GM13976 (cell line): ENCODE measurements at regions not wholly inside any gene's neighbourhood (a gene's known extent, or its start where the extent isn't known, plus 50 kb on each side); places are given as distances from the start of the nearest gene placed in this dataset.
"Not testable (repeated sequence)": the region's sequence is repeated elsewhere in the genome, so short reads cannot be mapped to it uniquely, and the experiment has no call there.

Experiments
- DNase-seq: peaks from one replicate; pipeline ENCODE4 v3.0.0; 2012; ENCODE audit warnings: low spot score
- in situ Hi-C: fragments of 300-500 bp; cut with MboI; formaldehyde crosslinking; loops from one replicate; pipeline ENCODE4 v1.12.0; 2022; ENCODE audit warnings: low sequenced_read_pairs, mixed read lengths, inconsistent platforms; ENCODE audit not compliant: unreplicated experiment
- TF ChIP-seq, protein P1 (sequence below): IDR thresholded peaks from 2 replicates; pipeline ENCODE4 v1.5.1; 2012; ENCODE audit warnings: borderline replicate concordance, mild to moderate bottlenecking; ENCODE audit not compliant: insufficient read depth; ENCODE audit errors: extremely low read depth, missing control alignments, control extremely low read depth

DNA sequence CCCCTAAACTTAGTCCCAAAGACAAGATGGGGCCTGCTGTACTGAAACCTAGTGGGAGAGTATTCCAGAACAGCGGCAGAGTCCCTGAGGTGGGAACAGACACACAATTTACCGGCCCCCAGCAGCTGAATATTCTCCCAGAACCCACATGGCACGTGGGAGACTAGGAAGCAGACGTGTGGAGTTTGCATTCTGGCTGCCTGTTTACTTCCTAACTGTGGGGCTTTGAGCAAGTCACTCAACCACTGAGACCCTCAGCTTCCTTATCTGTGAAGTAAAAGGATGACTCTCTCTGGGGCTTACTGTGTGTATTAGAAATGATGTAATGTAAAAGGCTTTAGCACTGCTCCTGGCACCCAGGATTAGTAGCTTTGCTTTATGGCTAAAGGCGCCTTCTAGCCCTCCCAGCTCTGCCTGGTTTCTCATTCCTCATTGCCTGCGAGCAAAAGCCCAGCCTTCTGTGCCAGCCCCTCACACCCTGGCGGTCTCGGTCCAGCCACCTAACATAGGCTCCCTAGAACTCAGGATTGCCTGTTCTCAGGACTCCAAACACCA is 353.1 kb downstream of the CDC5L start:
- DNase-seq = no peak
- in situ Hi-C loops = no loop called here

DNA sequence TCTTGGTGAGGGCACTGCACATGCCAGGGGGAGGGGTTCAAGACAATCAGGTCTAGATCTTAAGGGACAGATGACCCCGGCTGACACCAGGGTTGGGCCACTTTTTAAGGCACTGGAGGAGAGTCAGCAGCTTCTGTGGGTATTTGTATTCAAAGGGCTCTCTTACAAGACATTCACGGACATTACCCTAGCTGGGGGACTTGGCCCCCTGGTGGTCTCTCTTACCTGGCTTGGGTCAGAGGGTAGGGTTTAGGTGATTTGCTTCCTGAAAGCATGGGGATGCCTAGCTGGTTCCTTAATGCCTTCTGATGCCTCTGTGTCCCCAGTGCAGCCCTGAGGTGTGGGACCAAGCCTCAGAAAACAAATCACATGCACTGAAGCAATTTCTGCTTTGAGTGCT is 354.7 kb downstream of the CDC5L start:
- no peak for DNase-seq
- TF ChIP-seq, protein P1, sequence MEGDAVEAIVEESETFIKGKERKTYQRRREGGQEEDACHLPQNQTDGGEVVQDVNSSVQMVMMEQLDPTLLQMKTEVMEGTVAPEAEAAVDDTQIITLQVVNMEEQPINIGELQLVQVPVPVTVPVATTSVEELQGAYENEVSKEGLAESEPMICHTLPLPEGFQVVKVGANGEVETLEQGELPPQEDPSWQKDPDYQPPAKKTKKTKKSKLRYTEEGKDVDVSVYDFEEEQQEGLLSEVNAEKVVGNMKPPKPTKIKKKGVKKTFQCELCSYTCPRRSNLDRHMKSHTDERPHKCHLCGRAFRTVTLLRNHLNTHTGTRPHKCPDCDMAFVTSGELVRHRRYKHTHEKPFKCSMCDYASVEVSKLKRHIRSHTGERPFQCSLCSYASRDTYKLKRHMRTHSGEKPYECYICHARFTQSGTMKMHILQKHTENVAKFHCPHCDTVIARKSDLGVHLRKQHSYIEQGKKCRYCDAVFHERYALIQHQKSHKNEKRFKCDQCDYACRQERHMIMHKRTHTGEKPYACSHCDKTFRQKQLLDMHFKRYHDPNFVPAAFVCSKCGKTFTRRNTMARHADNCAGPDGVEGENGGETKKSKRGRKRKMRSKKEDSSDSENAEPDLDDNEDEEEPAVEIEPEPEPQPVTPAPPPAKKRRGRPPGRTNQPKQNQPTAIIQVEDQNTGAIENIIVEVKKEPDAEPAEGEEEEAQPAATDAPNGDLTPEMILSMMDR = no peak
- in situ Hi-C loops = no loop called here

More for the DNA sequence above, 353.1 kb downstream of the CDC5L start:
- TF ChIP-seq, protein P1 = no peak

GRCh38 chr6:44742828-44743372 is 355.4 kb downstream of the CDC5L start:
- TF ChIP-seq, protein P1 = no peak
- in situ Hi-C loops = no loop called here
- no peak for DNase-seq

DNA sequence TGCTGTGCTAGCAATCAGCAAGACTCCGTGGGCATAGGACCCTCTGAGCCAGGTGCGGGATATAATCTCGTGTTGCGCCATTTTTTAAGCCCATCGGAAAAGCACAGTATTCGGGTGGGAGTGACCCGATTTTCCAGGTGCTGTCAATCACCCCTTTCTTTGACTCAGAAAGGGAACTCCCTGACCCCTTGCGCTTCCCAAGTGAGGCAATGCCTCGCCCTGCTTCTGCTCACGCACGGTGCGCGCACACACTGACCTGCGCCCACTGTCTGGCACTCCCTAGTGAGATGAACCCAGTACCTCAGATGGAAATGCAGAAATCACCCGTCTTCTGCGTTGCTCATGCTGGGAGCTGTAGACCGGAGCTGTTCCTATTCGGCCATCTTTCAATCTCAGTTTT is 372.6 kb downstream of the CDC5L start:
- in situ Hi-C loops, DNase-seq: not testable (repeated sequence)

DNA sequence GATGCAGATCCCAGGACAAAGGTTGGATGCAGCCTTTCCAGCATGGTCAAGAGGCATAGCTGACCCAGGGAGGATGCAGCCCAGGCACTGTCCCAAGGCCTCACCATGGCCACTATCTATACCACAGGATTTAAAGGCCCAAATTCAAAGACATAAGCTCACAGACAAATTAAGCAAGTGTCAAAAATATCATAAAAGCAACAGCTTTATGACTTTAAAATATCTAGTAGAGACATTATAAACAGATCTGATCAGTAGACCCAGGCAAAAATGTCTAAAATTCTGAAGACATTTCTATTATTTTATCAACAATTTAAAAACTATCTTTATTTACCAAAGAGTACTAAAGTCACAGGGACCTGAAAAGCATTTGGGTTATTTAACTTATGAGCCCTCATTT is 373.5 kb downstream of the CDC5L start:
- in situ Hi-C loops = no loop called here
- TF ChIP-seq, protein P1 = no peak
- no peak for DNase-seq

DNA sequence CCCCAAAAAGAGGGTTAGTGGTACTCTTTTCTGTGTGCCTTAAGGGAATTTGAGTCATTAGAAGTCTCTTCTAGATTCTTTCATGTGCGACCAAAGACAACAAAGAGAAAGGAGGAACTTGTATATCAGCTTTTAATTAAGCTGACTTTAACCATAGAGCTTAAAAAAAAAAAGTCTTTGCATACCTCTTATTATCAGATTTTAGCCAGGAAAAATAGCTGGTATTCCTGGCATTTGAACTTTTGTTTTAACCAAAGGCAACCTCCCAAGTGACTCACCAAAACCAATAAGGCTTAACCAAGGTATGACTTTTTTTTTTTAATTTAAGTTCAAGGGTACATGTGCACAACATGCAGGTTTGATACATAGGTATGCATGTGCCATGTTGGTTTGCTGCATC is 375.0 kb downstream of the CDC5L start:
- TF ChIP-seq, protein P1 = no peak
- in situ Hi-C loops = no loop called here
- no peak for DNase-seq

- DNase-seq = no peak
- in situ Hi-C loops = no loop called here
- TF ChIP-seq, protein P1 = no peak
These were observed 384.3 kb downstream of the CDC5L start for GRCh38 chr6:44771647-44772415.
